Gastroesophageal sphincter (tissue), 4 donors: ENCODE measurements at regions not wholly inside any gene's neighbourhood (a gene's known extent, or its start where the extent isn't known, plus 50 kb on each side); places are given as distances from the start of the nearest gene placed in this dataset.

Source experiments
- ATAC-seq: fragments of 150-250 bp; one replicate; pipeline ENCODE4 v1.9.1; 2016; ENCODE audit warnings: mild to moderate bottlenecking, moderate library complexity
- H3K27ac ChIP-seq, 4 donors: fragments of 200-600 bp; sonication (generic) in 3 of 4; 1 replicate in 3 of 4; 2 replicates in 1 of 4; pipeline ENCODE4 v1.5.1; 2016 to 2019
- H3K27me3 ChIP-seq: fragments of 200-600 bp; sonication (generic); one replicate; pipeline ENCODE4 v1.5.1; 2019
- H3K36me3 ChIP-seq, 2 donors: fragments of 200-600 bp; sonication (generic); one replicate each; pipeline ENCODE4 v1.5.1; 2019; ENCODE audit warnings: control low read depth in 1 of 2
- H3K4me1 ChIP-seq, 3 donors: fragments of 200-600 bp; sonication (generic); 1 replicate in 2 of 3; 2 replicates in 1 of 3; pipeline ENCODE4 v1.5.1; 2016 to 2019; ENCODE audit warnings: control low read depth in 2 of 3
- H3K4me3 ChIP-seq, 2 donors: fragments of 200-600 bp; sonication (generic); one replicate each; pipeline ENCODE4 v1.5.1; 2019; ENCODE audit warnings: mild to moderate bottlenecking in 1 of 2, moderate library complexity in 1 of 2
- H3K9me3 ChIP-seq, 3 donors: fragments of 200-600 bp; sonication (generic); one replicate each; pipeline ENCODE4 v1.5.1; 2017 to 2019; ENCODE audit warnings: control low read depth in 2 of 3
- CTCF ChIP-seq, 4 experiments: fragments of 200-600 bp in 2 of 4; fragments of 450-650 bp in 2 of 4; sonication (generic) in 1 of 4; IDR thresholded peaks; one replicate each; pipeline ENCODE4 v1.5.1; 2017 to 2019; ENCODE audit warnings: antibody characterized with exemption in 4 of 4, mild to moderate bottlenecking in 2 of 4, moderate library complexity in 2 of 4
- EP300 ChIP-seq: sonication (generic); formaldehyde crosslinking; IDR thresholded peaks from one replicate; pipeline ENCODE4 v1.6.1; 2017; ENCODE audit warnings: antibody characterized with exemption, mild to moderate bottlenecking
- POLR2A ChIP-seq, 2 donors: fragments of 450-650 bp; IDR thresholded peaks; one replicate each; pipeline ENCODE4 v1.6.1; 2017; ENCODE audit warnings: antibody characterized with exemption in 2 of 2, mild to moderate bottlenecking in 2 of 2, moderate library complexity in 1 of 2
- POLR2AphosphoS5 ChIP-seq: sonication (generic); formaldehyde crosslinking; IDR thresholded peaks from one replicate; pipeline ENCODE4 v1.6.1; 2017; ENCODE audit warnings: antibody characterized with exemption
- WGBS, 2 donors: methylation state at CpG; one replicate each; pipeline ENCODE4 v1.1.5; 2018; ENCODE audit warnings: low coverage in 1 of 2; 5-methylcytosine and 5-hydroxymethylcytosine counted together

GRCh38 chr11:23370580-23371275 lies 510.5 kb upstream of the CCDC179 start:
- no peak overlapping the region for H3K27ac ChIP-seq
- H3K9me3 ChIP-seq = peaks cover 0 to 13% (median 0%) of the 10 kb centered on the region in 3 donors
- WGBS, 2 donors = 84 to 88% methylated on average over 1 to 3 of the region's 3 CpGs
- no peaks in the 10 kb centered on the region for H3K36me3 ChIP-seq
- H3K4me3 ChIP-seq = no peak overlapping the region
- no peaks in the 10 kb centered on the region for H3K27me3 ChIP-seq
- ATAC-seq = no peak
- TF ChIP-seq EP300 (no peak), CTCF (IDR thresholded peaks at IDR 0.05) (no peak), POLR2A (IDR thresholded peaks at IDR 0.05) (no peak), POLR2AphosphoS5 (no peak)
- H3K4me1 ChIP-seq = no peaks in the 10 kb centered on the region

- Histone ChIP-seq H3K27ac (no peak overlapping the region), H3K4me3 (no peak overlapping the region), H3K36me3 (no peaks in the 10 kb centered on the region), H3K4me1 (no peaks in the 10 kb centered on the region), H3K27me3 (no peaks in the 10 kb centered on the region), H3K9me3 (no peaks in the 10 kb centered on the region)
- ATAC-seq = no peak
- TF ChIP-seq POLR2AphosphoS5 (no peak), CTCF (IDR thresholded peaks at IDR 0.05) (no peak), EP300 (no peak), POLR2A (IDR thresholded peaks at IDR 0.05) (no peak)
These were observed 517.6 kb upstream of the CCDC179 start for GRCh38 chr11:23377909-23378308.

- WGBS, 2 donors = 83 to 94% methylated on average over 1 to 2 of the region's 2 CpGs
- Histone ChIP-seq H3K4me3 (no peak overlapping the region), H3K27ac (no peak overlapping the region), H3K9me3 (no peaks in the 10 kb centered on the region), H3K36me3 (no peaks in the 10 kb centered on the region), H3K4me1 (no peaks in the 10 kb centered on the region), H3K27me3 (no peaks in the 10 kb centered on the region)
- TF ChIP-seq POLR2AphosphoS5 (no peak), CTCF (IDR thresholded peaks at IDR 0.05) (no peak), EP300 (no peak), POLR2A (IDR thresholded peaks at IDR 0.05) (no peak)
- ATAC-seq = no peak
These were observed 530.8 kb upstream of the CCDC179 start for GRCh38 chr11:23391031-23391430.

- no peak for ATAC-seq
- WGBS, 2 donors = 88 to 100% methylated on average over 1 to 2 of the region's 2 CpGs
- H3K4me1 ChIP-seq = no peaks in the 10 kb centered on the region
- TF ChIP-seq EP300 = no peak
- no peak for TF ChIP-seq POLR2A (IDR thresholded peaks at IDR 0.05)
- TF ChIP-seq POLR2AphosphoS5 = no peak
- TF ChIP-seq CTCF (IDR thresholded peaks at IDR 0.05) = no peak
- H3K4me3 ChIP-seq = no peak overlapping the region
- H3K27me3 ChIP-seq = no peaks in the 10 kb centered on the region
- no peaks in the 10 kb centered on the region for H3K36me3 ChIP-seq
- H3K27ac ChIP-seq = no peak overlapping the region
- no peaks in the 10 kb centered on the region for H3K9me3 ChIP-seq
These were observed 537.8 kb upstream of the CCDC179 start for GRCh38 chr11:23398052-23398451.

- WGBS, 2 donors = no CpG with 5 or more reads among the region's 25 CpGs
These were observed 539.7 kb upstream of the CCDC179 start for GRCh38 chr11:23399995-23400394.

More at GRCh38 chr11:23399995-23400394, 539.7 kb upstream of the CCDC179 start:
- Histone ChIP-seq H3K27me3 (no peaks in the 10 kb centered on the region), H3K4me1 (no peaks in the 10 kb centered on the region), H3K36me3 (no peaks in the 10 kb centered on the region), H3K9me3 (peaks cover 0 to 9% (median 0%) of the 10 kb centered on the region in 3 donors), H3K4me3 (no peak overlapping the region), H3K27ac (no peak overlapping the region)
- no peak for ATAC-seq
- no peak for TF ChIP-seq CTCF (IDR thresholded peaks at IDR 0.05)
